PC-9 (cell line): ENCODE measurements at regions not wholly inside any gene's neighbourhood (a gene's known extent, or its start where the extent isn't known, plus 50 kb on each side); places are given as distances from the start of the nearest gene placed in this dataset.
"Not testable (repeated sequence)": the region's sequence is repeated elsewhere in the genome, so short reads cannot be mapped to it uniquely, and the experiment has no call there.

Source experiments
- EZH2 ChIP-seq: fragments of 200-600 bp; sonication (generic); IDR thresholded peaks from 2 replicates; pipeline ENCODE4 v1.8.0; 2017; ENCODE audit warnings: antibody characterized with exemption, low read depth
- TF ChIP-seq, protein P1 (sequence below): fragments of 200-600 bp; sonication (generic); conservative IDR thresholded peaks from 2 replicates; pipeline ENCODE4 v1.6.1; 2017; ENCODE audit warnings: mixed run types, antibody characterized with exemption, mild to moderate bottlenecking, moderate library complexity

DNA sequence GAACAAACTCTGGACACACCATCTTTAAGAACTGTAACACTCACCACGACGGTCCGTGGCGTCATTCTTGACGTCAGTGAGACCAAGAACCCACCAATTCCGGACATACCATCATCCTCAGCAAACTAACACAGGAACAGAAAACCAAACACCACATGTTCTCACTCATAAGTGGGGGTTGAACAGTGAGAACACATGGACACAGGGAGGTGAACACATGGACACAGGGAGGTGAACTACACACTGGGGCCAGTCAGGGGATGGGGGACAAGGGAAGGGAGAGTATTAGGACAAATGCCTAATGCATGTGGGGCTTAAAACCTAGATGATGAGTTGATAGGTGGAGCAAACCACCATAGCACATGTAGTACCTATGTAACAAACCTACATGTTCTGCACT is 952.1 kb upstream of the PRR20A start:
- TF ChIP-seq, protein P1, sequence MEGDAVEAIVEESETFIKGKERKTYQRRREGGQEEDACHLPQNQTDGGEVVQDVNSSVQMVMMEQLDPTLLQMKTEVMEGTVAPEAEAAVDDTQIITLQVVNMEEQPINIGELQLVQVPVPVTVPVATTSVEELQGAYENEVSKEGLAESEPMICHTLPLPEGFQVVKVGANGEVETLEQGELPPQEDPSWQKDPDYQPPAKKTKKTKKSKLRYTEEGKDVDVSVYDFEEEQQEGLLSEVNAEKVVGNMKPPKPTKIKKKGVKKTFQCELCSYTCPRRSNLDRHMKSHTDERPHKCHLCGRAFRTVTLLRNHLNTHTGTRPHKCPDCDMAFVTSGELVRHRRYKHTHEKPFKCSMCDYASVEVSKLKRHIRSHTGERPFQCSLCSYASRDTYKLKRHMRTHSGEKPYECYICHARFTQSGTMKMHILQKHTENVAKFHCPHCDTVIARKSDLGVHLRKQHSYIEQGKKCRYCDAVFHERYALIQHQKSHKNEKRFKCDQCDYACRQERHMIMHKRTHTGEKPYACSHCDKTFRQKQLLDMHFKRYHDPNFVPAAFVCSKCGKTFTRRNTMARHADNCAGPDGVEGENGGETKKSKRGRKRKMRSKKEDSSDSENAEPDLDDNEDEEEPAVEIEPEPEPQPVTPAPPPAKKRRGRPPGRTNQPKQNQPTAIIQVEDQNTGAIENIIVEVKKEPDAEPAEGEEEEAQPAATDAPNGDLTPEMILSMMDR = not testable (repeated sequence)
- not testable (repeated sequence) for TF ChIP-seq EZH2
